SJSA1 (cell line): ENCODE measurements at regions not wholly inside any gene's neighbourhood (a gene's known extent, or its start where the extent isn't known, plus 50 kb on each side); places are given as distances from the start of the nearest gene placed in this dataset.
A peak's percentile ranks its signal among the peaks of the same experiment; 100 is the strongest.

Source experiments
- DNase-seq, 2 experiments: peaks; one replicate each; pipeline ENCODE4 v3.0.0-alpha.2; 2015 to 2020; ENCODE audit warnings: low spot score in 2 of 2, low read depth in 1 of 2
- H3K27ac ChIP-seq: fragments of 250-450 bp; sonication (Bioruptor Pico); 2 replicates; pipeline ENCODE4 v1.5.1; 2020; ENCODE audit warnings: mild to moderate bottlenecking, moderate library complexity
- H3K27me3 ChIP-seq: fragments of 250-450 bp; sonication (Bioruptor Pico); replicated peaks from 2 replicates; pipeline ENCODE4 v1.5.1; 2020; ENCODE audit warnings: mild to moderate bottlenecking, moderate library complexity
- H3K36me3 ChIP-seq: fragments of 250-450 bp; sonication (Bioruptor Pico); 2 replicates; pipeline ENCODE4 v1.5.1; 2020; ENCODE audit warnings: mild to moderate bottlenecking
- H3K4me1 ChIP-seq: fragments of 250-450 bp; sonication (Bioruptor Pico); replicated peaks from 2 replicates; pipeline ENCODE4 v1.6.1; 2021; ENCODE audit warnings: mild to moderate bottlenecking
- H3K4me3 ChIP-seq: fragments of 250-450 bp; sonication (Bioruptor Pico); 2 replicates; pipeline ENCODE4 v1.5.1; 2020; ENCODE audit warnings: mild to moderate bottlenecking
- H3K9me3 ChIP-seq: fragments of 250-450 bp; sonication (Bioruptor Pico); replicated peaks from 2 replicates; pipeline ENCODE4 v1.5.1; 2020; ENCODE audit warnings: mild to moderate bottlenecking

DNA sequence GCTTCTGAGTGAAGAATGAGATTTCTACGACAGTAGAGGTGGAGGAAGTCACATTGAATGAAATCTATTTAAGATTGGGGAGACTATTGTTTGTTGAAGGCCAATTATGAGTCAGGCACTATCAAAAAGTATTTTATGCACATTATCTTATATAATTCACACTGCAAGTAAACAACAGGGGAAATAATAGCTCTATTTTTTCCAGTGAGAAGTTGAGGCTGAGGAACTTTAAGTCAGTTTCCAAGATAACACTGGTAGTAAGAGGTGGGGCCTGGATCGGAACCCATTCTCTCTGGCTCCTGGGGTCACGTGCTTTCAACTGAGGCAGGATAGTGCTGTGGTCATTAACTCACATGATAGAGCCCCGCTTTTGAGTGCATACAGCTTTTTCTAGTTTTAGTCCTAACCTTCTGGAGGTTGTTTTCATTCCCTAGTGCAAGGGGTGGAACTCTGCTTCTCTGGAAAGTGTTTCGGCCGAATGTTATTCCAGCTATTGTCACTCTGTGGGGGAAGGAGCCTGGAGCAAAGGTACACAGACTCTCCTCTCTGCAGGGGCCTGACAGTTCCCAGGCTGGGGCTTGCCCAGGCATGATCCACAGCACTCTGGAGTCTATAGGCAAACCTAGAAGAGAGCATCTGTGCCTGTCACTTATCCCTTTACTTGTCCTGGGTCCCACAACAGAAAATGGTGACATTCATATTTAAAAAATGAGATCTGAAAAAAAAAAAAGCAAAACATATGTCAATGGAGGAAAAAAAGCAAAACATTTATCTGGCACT is 352.4 kb upstream of the ACTBL2 start:
- Histone ChIP-seq H3K27ac (peak overlapping the region; percentile 99), H3K4me3 (no peak overlapping the region), H3K27me3 (no peaks in the 10 kb centered on the region), H3K9me3 (peaks cover 4% of the 10 kb centered on the region; the same call in 1 of the 2 replicates), H3K4me1 (peaks cover 56% of the 10 kb centered on the region), H3K36me3 (no peaks in the 10 kb centered on the region; the same call in 1 of the 2 replicates)
- peak; percentile 52 to 60 for DNase-seq

GRCh38 chr5:57833489-57833888 is 350.9 kb upstream of the ACTBL2 start:
- Histone ChIP-seq H3K9me3 (peaks cover 4% of the 10 kb centered on the region; the same call in 1 of the 2 replicates), H3K4me3 (no peak overlapping the region), H3K27me3 (no peaks in the 10 kb centered on the region), H3K4me1 (peaks cover 40% of the 10 kb centered on the region), H3K36me3 (no peaks in the 10 kb centered on the region; the same call in 1 of the 2 replicates), H3K27ac (no peak overlapping the region)
- no peak for DNase-seq

DNA sequence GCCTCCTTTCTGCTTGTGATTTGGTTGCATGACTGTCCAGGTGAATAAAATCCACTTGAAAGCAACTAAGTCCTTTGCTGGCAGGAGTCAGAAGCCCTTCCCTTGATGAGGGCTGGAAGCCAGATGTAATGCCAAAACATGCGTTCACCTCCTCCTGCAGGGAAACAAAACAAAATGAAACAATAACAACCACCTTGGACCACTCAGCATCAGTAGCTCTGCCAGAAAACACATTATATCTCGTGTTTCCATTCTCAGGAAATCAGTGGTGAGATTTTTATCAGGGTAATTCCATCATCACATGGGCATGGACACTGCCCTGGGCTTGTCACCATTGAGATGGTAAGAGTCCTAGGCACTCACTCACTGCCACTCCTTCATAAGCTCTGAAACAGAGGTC is 350.3 kb upstream of the ACTBL2 start:
- peaks cover 34% of the 10 kb centered on the region for H3K4me1 ChIP-seq
- H3K27me3 ChIP-seq = no peaks in the 10 kb centered on the region
- no peaks in the 10 kb centered on the region for H3K36me3 ChIP-seq
- H3K4me3 ChIP-seq = no peak overlapping the region
- H3K27ac ChIP-seq = no peak overlapping the region
- peaks cover 4% of the 10 kb centered on the region; the same call in 1 of the 2 replicates for H3K9me3 ChIP-seq
- no peak for DNase-seq

- no peaks in the 10 kb centered on the region for H3K27me3 ChIP-seq
- peaks cover 4% of the 10 kb centered on the region; the same call in 1 of the 2 replicates for H3K9me3 ChIP-seq
- peaks cover 25% of the 10 kb centered on the region for H3K4me1 ChIP-seq
- H3K27ac ChIP-seq = no peak overlapping the region
- DNase-seq = no peak
- H3K4me3 ChIP-seq = no peak overlapping the region
- H3K36me3 ChIP-seq = no peaks in the 10 kb centered on the region
Observed at GRCh38 chr5:57831932-57832331, 349.3 kb upstream of the ACTBL2 start.

- no peaks in the 10 kb centered on the region for H3K36me3 ChIP-seq
- no peak for DNase-seq
- no peaks in the 10 kb centered on the region for H3K9me3 ChIP-seq
- no peak overlapping the region for H3K4me3 ChIP-seq
- peaks cover 21% of the 10 kb centered on the region for H3K4me1 ChIP-seq
- no peak overlapping the region for H3K27ac ChIP-seq
- no peaks in the 10 kb centered on the region for H3K27me3 ChIP-seq
Observed at GRCh38 chr5:57831090-57831489, 348.5 kb upstream of the ACTBL2 start.

DNA sequence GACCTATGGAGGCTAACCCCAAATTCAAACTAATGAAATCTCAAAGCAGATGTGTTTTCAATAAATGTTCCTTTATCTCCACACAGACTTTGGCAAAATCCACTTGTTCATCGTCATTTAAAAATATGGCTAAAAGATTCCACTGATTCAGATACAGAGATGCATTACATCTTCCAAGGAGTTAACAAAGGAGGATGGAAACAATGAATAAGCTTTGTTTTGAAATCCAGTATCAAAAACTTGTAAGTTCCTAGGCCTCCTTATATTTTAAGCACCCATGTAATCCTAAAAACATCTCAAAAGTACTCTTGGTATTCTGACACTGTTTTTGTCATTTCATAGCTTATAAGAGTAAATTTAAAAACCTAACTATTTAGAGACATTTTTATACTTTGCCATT is 345.6 kb upstream of the ACTBL2 start:
- no peak for DNase-seq

DNA sequence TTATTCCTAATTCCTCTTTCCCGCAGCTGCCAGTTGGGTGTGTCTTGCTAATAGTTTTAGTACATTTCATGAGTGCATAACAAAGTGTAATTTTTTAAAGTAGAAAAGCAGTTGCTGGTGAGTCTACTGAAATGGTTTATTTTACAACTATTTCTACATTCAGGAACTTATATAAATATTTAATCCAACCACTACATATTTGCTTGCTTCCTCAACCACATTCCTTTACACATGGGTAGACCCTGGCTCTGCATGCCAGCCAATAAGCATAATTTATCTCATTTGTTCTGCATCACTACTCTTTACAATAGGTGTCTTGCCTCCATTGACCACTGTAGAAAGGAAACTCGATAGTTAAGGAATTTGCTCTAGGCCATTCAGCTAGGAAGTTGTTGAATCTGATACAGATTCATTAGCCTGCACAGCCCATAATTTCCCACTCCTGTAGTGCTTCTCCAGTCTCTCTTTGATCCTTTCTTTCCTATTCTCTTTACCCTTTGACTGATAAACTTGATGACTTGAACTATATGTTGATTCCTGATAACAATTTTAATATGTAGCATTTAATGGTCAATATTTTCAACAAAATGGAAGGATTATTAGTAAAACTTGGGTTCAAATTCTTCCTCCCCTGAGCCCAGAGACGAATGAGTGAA is 342.5 kb upstream of the ACTBL2 start:
- Histone ChIP-seq H3K27me3 (no peaks in the 10 kb centered on the region), H3K9me3 (no peaks in the 10 kb centered on the region), H3K36me3 (no peaks in the 10 kb centered on the region), H3K4me3 (no peak overlapping the region), H3K27ac (peak overlapping the region; percentile 96), H3K4me1 (peaks cover 31% of the 10 kb centered on the region)
- DNase-seq = peak; percentile 77 to 91

More for the DNA sequence above, 345.6 kb upstream of the ACTBL2 start:
- no peaks in the 10 kb centered on the region for H3K9me3 ChIP-seq
- H3K4me1 ChIP-seq = peaks cover 31% of the 10 kb centered on the region
- H3K27ac ChIP-seq = no peak overlapping the region
- H3K36me3 ChIP-seq = no peaks in the 10 kb centered on the region
- H3K27me3 ChIP-seq = no peaks in the 10 kb centered on the region
- H3K4me3 ChIP-seq = no peak overlapping the region

DNA sequence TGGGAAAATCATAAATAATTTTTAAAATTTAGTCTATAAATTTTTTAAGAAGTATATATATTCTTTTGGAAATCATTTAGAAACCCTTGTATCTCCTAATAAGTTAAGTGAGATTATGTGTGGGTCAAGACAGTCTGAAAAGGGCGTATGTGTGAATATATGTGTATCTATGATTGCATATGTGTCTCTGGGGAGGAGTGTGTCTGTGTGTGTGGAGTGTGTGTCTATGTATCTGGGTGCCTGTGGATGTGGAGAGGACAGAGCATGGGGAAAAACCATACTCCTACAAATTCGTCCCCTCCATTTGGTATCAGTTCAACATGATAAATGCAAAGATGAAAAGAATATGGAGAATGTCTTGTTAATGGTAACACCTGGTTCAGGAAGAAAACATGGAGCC is 342.0 kb upstream of the ACTBL2 start:
- Histone ChIP-seq H3K27ac (peak overlapping the region; percentile 96), H3K36me3 (no peaks in the 10 kb centered on the region), H3K4me3 (no peak overlapping the region), H3K9me3 (no peaks in the 10 kb centered on the region), H3K4me1 (peaks cover 31% of the 10 kb centered on the region), H3K27me3 (no peaks in the 10 kb centered on the region)
- no peak for DNase-seq

DNA sequence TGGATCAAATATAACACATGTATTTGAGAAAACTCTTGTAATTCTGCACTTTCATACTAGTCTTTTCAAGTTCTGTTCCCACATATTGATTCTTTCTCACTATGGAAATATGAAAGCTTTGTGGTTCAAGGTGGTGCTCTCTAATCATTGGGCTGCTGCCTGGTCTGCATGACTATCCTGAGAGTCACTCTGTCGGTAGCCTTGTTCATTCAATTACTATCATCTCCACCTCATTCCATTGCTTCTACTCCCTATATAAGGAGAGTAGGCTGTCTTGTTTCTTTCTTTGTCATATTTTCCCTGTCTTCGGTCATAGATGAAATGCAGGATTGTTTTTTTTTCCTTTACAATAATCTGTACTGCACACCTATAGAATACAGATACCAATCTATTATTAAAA is 341.4 kb upstream of the ACTBL2 start:
- Histone ChIP-seq H3K4me1 (peaks cover 31% of the 10 kb centered on the region), H3K27ac (peak overlapping the region; percentile 96), H3K9me3 (no peaks in the 10 kb centered on the region), H3K27me3 (no peaks in the 10 kb centered on the region), H3K4me3 (no peak overlapping the region), H3K36me3 (no peaks in the 10 kb centered on the region)
- peak in 1 of 2 experiments; percentile 57 for DNase-seq

DNA sequence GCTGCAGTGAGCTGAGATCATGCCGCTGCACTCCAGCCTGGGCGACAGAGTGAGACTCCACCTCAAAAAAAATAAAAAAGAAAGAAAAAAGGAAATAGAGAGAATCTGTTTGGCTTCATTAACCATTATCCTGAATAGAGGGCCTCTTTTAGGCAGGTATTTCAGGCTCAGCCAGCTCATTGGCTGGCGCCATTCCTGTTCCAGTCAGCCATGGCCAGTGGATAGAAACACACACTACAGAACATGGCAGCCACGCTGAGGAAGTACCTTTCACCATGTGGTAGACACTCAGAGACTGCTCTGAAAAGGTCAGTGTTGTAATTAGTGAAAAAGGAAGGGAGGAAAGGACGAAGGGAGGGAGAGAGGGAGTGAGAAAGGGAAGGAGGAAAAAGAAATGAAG is 340.0 kb upstream of the ACTBL2 start:
- Histone ChIP-seq H3K27me3 (no peaks in the 10 kb centered on the region), H3K27ac (no peak overlapping the region), H3K36me3 (no peaks in the 10 kb centered on the region), H3K9me3 (no peaks in the 10 kb centered on the region), H3K4me3 (no peak overlapping the region), H3K4me1 (peaks cover 31% of the 10 kb centered on the region)
- no peak for DNase-seq

GRCh38 chr5:57818397-57818796 is 335.8 kb upstream of the ACTBL2 start:
- Histone ChIP-seq H3K27ac (no peak overlapping the region), H3K9me3 (no peaks in the 10 kb centered on the region), H3K36me3 (no peaks in the 10 kb centered on the region), H3K4me1 (peaks cover 20% of the 10 kb centered on the region), H3K27me3 (no peaks in the 10 kb centered on the region), H3K4me3 (no peak overlapping the region)
- no peak for DNase-seq

- Histone ChIP-seq H3K4me3 (no peak overlapping the region), H3K36me3 (no peaks in the 10 kb centered on the region), H3K9me3 (no peaks in the 10 kb centered on the region), H3K27me3 (no peaks in the 10 kb centered on the region), H3K27ac (no peak overlapping the region), H3K4me1 (peaks cover 18% of the 10 kb centered on the region)
- DNase-seq = no peak
Observed at GRCh38 chr5:57817924-57818323, 335.3 kb upstream of the ACTBL2 start.

DNA sequence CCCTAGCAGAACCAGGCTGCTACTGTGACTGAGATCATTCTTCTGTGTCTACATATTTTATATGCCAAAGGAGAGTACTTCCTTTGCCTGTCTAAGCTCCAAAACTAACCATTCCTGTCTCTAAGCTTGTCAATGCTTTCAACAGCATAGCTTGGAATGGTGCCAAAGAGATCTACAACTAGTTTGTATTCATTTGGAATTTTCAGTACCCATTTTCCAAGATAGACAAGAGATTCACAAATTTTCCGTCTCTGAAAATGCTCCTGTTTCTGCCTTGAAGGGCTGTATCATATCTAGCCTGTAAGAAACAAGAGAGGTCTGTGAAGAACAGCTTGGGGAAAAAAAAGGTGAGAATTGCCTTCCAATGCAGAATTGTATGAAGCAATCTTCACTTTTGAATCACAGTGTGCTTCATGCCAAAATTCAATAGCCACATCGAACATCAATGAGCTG is 334.4 kb upstream of the ACTBL2 start:
- no peak for DNase-seq
- no peaks in the 10 kb centered on the region for H3K9me3 ChIP-seq
- H3K4me3 ChIP-seq = no peak overlapping the region
- H3K4me1 ChIP-seq = peaks cover 18% of the 10 kb centered on the region
- peak overlapping the region; percentile 21; the same call in 1 of the 2 replicates for H3K27ac ChIP-seq
- no peaks in the 10 kb centered on the region for H3K27me3 ChIP-seq
- no peaks in the 10 kb centered on the region for H3K36me3 ChIP-seq

- Histone ChIP-seq H3K27me3 (no peaks in the 10 kb centered on the region), H3K27ac (peak overlapping the region; percentile 62), H3K4me1 (peaks cover 18% of the 10 kb centered on the region), H3K4me3 (no peak overlapping the region), H3K36me3 (no peaks in the 10 kb centered on the region), H3K9me3 (no peaks in the 10 kb centered on the region)
- DNase-seq = peak; percentile 67 to 74
Observed at GRCh38 chr5:57816108-57816507, 333.5 kb upstream of the ACTBL2 start.
